ENCODE measurements at regions not wholly inside any gene's neighbourhood (a gene's known extent, or its start where the extent isn't known, plus 50 kb on each side); places are given as distances from the start of the nearest gene placed in this dataset.

- Histone ChIP-seq H3K79me1 (ENCODE audit: low read length) (no peaks in the 10 kb centered on the region), H3K4me3 (ENCODE audit: low read depth, low read length) (no peak overlapping the region), H3K23ac (ENCODE audit: low read length) (no peak overlapping the region), H3K14ac (ENCODE audit: low read length) (no peak overlapping the region), H3K18ac (ENCODE audit: low read length) (no peak overlapping the region), H3K36me3 (ENCODE audit: control insufficient read depth in 1 of 2, insufficient read depth in 2 of 2, low read length in 2 of 2) (no peaks in the 10 kb centered on the region), H2BK12ac (ENCODE audit: low read length) (no peak overlapping the region), H3K79me2 (ENCODE audit: control insufficient read depth, insufficient read depth, low read length, poor library complexity) (no peaks in the 10 kb centered on the region), H2AK5ac (ENCODE audit: low read length) (no peak overlapping the region), H2BK120ac (ENCODE audit: insufficient read depth, low read length, poor library complexity) (no peak overlapping the region), H3K27me3 (ENCODE audit: insufficient read depth, low read length) (no peaks in the 10 kb centered on the region), H4K8ac (ENCODE audit: low read depth, low read length) (no peak overlapping the region), H4K91ac (ENCODE audit: low read depth, low read length) (no peak overlapping the region), H3K9ac (ENCODE audit: low read length) (no peak overlapping the region), H4K12ac (ENCODE audit: low read depth, low read length) (no peak overlapping the region), H2BK5ac (ENCODE audit: low read depth, low read length, poor library complexity) (no peak overlapping the region), H3K9me3 (ENCODE audit: insufficient read depth, low read depth, low read length) (no peaks in the 10 kb centered on the region), H3K4ac (ENCODE audit: low read depth, low read length) (no peak overlapping the region), H3K27ac (ENCODE audit: low read depth, low read length) (no peak overlapping the region), H3K4me1 (ENCODE audit: control insufficient read depth in 1 of 2, insufficient read depth in 2 of 2, low read length in 2 of 2) (no peaks in the 10 kb centered on the region), H3K4me2 (ENCODE audit: low read length) (no peak overlapping the region), H2AFZ (ENCODE audit: insufficient read depth, low read length, poor library complexity) (no peak overlapping the region)
- no peak for DNase-seq
- WGBS (ENCODE audit: extremely low coverage, insufficient coverage, insufficient read length) = no CpG with 5 or more reads among the region's 2 CpGs
Measured at GRCh38 chr1:90784186-90784847, 67.2 kb upstream of the BARHL2 start.

GRCh38 chr1:90783181-90783580 is 66.1 kb upstream of the BARHL2 start:
- Histone ChIP-seq H3K4me2 (ENCODE audit: low read length) (no peak overlapping the region), H3K9me3 (ENCODE audit: insufficient read depth, low read depth, low read length) (no peaks in the 10 kb centered on the region)

GRCh38 chr1:90782046-90782445 is 64.9 kb upstream of the BARHL2 start:
- H2BK5ac ChIP-seq (ENCODE audit: low read depth, low read length, poor library complexity) = no peak overlapping the region
- H3K4ac ChIP-seq (ENCODE audit: low read depth, low read length) = no peak overlapping the region
- no CpG with 5 or more reads among the region's 2 CpGs for WGBS (ENCODE audit: extremely low coverage, insufficient coverage, insufficient read length)

More at GRCh38 chr1:90783181-90783580, 66.1 kb upstream of the BARHL2 start:
- no peak overlapping the region for H4K12ac ChIP-seq (ENCODE audit: low read depth, low read length)
- no peaks in the 10 kb centered on the region for H3K27me3 ChIP-seq (ENCODE audit: insufficient read depth, low read length)
- DNase-seq = no peak
- no peak overlapping the region for H3K23ac ChIP-seq (ENCODE audit: low read length)
- no peak overlapping the region for H3K9ac ChIP-seq (ENCODE audit: low read length)
- H3K14ac ChIP-seq (ENCODE audit: low read length) = no peak overlapping the region
- no peak overlapping the region for H2BK5ac ChIP-seq (ENCODE audit: low read depth, low read length, poor library complexity)
- no peaks in the 10 kb centered on the region for H3K79me2 ChIP-seq (ENCODE audit: control insufficient read depth, insufficient read depth, low read length, poor library complexity)
- H2AFZ ChIP-seq (ENCODE audit: insufficient read depth, low read length, poor library complexity) = no peak overlapping the region
- no peak overlapping the region for H3K4ac ChIP-seq (ENCODE audit: low read depth, low read length)
- H2AK5ac ChIP-seq (ENCODE audit: low read length) = no peak overlapping the region
- no peak overlapping the region for H3K27ac ChIP-seq (ENCODE audit: low read depth, low read length)
- no peak overlapping the region for H2BK12ac ChIP-seq (ENCODE audit: low read length)
- no peak overlapping the region for H2BK120ac ChIP-seq (ENCODE audit: insufficient read depth, low read length, poor library complexity)
- WGBS (ENCODE audit: extremely low coverage, insufficient coverage, insufficient read length) = no CpG with 5 or more reads among the region's 6 CpGs
- H3K4me3 ChIP-seq (ENCODE audit: low read depth, low read length) = no peak overlapping the region
- H3K36me3 ChIP-seq (ENCODE audit: control insufficient read depth in 1 of 2, insufficient read depth in 2 of 2, low read length in 2 of 2) = no peaks in the 10 kb centered on the region
- H3K18ac ChIP-seq (ENCODE audit: low read length) = no peak overlapping the region
- H4K8ac ChIP-seq (ENCODE audit: low read depth, low read length) = no peak overlapping the region
- no peaks in the 10 kb centered on the region for H3K79me1 ChIP-seq (ENCODE audit: low read length)
- peaks cover 0 to 4% of the 10 kb centered on the region in 2 experiments for H3K4me1 ChIP-seq (ENCODE audit: control insufficient read depth in 1 of 2, insufficient read depth in 2 of 2, low read length in 2 of 2)
- no peak overlapping the region for H4K91ac ChIP-seq (ENCODE audit: low read depth, low read length)

GRCh38 chr1:90781534-90781933 is 64.4 kb upstream of the BARHL2 start:
- H3K23ac ChIP-seq (ENCODE audit: low read length) = no peak overlapping the region
- no peak overlapping the region for H3K4ac ChIP-seq (ENCODE audit: low read depth, low read length)
- H4K91ac ChIP-seq (ENCODE audit: low read depth, low read length) = no peak overlapping the region
- H3K9me3 ChIP-seq (ENCODE audit: insufficient read depth, low read depth, low read length) = no peaks in the 10 kb centered on the region
- no peak overlapping the region for H2BK120ac ChIP-seq (ENCODE audit: insufficient read depth, low read length, poor library complexity)
- no peaks in the 10 kb centered on the region for H3K27me3 ChIP-seq (ENCODE audit: insufficient read depth, low read length)
- no peaks in the 10 kb centered on the region for H3K36me3 ChIP-seq (ENCODE audit: control insufficient read depth in 1 of 2, insufficient read depth in 2 of 2, low read length in 2 of 2)
- no peak for DNase-seq
- no peak overlapping the region for H4K8ac ChIP-seq (ENCODE audit: low read depth, low read length)
- no peaks in the 10 kb centered on the region for H3K79me2 ChIP-seq (ENCODE audit: control insufficient read depth, insufficient read depth, low read length, poor library complexity)
- no peak overlapping the region for H3K4me2 ChIP-seq (ENCODE audit: low read length)
- no peak overlapping the region for H2AFZ ChIP-seq (ENCODE audit: insufficient read depth, low read length, poor library complexity)
- no peak overlapping the region for H4K12ac ChIP-seq (ENCODE audit: low read depth, low read length)
- H3K18ac ChIP-seq (ENCODE audit: low read length) = no peak overlapping the region
- H3K9ac ChIP-seq (ENCODE audit: low read length) = no peak overlapping the region
- no peak overlapping the region for H2BK12ac ChIP-seq (ENCODE audit: low read length)
- no peak overlapping the region for H3K14ac ChIP-seq (ENCODE audit: low read length)
- no CpG with 5 or more reads among the region's 6 CpGs for WGBS (ENCODE audit: extremely low coverage, insufficient coverage, insufficient read length)
- H3K4me1 ChIP-seq (ENCODE audit: control insufficient read depth in 1 of 2, insufficient read depth in 2 of 2, low read length in 2 of 2) = peaks cover 3 to 7% of the 10 kb centered on the region in 2 experiments
- H2BK5ac ChIP-seq (ENCODE audit: low read depth, low read length, poor library complexity) = no peak overlapping the region
- H2AK5ac ChIP-seq (ENCODE audit: low read length) = no peak overlapping the region
- no peak overlapping the region for H3K4me3 ChIP-seq (ENCODE audit: low read depth, low read length)
- H3K79me1 ChIP-seq (ENCODE audit: low read length) = no peaks in the 10 kb centered on the region
- H3K27ac ChIP-seq (ENCODE audit: low read depth, low read length) = no peak overlapping the region

More at GRCh38 chr1:90782046-90782445, 64.9 kb upstream of the BARHL2 start:
- no peak overlapping the region for H4K12ac ChIP-seq (ENCODE audit: low read depth, low read length)
- no peaks in the 10 kb centered on the region for H3K36me3 ChIP-seq (ENCODE audit: control insufficient read depth in 1 of 2, insufficient read depth in 2 of 2, low read length in 2 of 2)
- no peaks in the 10 kb centered on the region for H3K79me2 ChIP-seq (ENCODE audit: control insufficient read depth, insufficient read depth, low read length, poor library complexity)
- peaks cover 3 to 7% of the 10 kb centered on the region in 2 experiments for H3K4me1 ChIP-seq (ENCODE audit: control insufficient read depth in 1 of 2, insufficient read depth in 2 of 2, low read length in 2 of 2)
- no peak overlapping the region for H3K4me2 ChIP-seq (ENCODE audit: low read length)
- no peak overlapping the region for H2AFZ ChIP-seq (ENCODE audit: insufficient read depth, low read length, poor library complexity)
- H4K8ac ChIP-seq (ENCODE audit: low read depth, low read length) = no peak overlapping the region
- no peaks in the 10 kb centered on the region for H3K27me3 ChIP-seq (ENCODE audit: insufficient read depth, low read length)
- no peak overlapping the region for H3K18ac ChIP-seq (ENCODE audit: low read length)
- H2BK12ac ChIP-seq (ENCODE audit: low read length) = no peak overlapping the region
- H2BK120ac ChIP-seq (ENCODE audit: insufficient read depth, low read length, poor library complexity) = no peak overlapping the region
- no peaks in the 10 kb centered on the region for H3K79me1 ChIP-seq (ENCODE audit: low read length)
- H3K9me3 ChIP-seq (ENCODE audit: insufficient read depth, low read depth, low read length) = no peaks in the 10 kb centered on the region
- DNase-seq = no peak
- no peak overlapping the region for H3K9ac ChIP-seq (ENCODE audit: low read length)
- no peak overlapping the region for H2AK5ac ChIP-seq (ENCODE audit: low read length)
- H3K23ac ChIP-seq (ENCODE audit: low read length) = no peak overlapping the region
- H3K14ac ChIP-seq (ENCODE audit: low read length) = no peak overlapping the region
- no peak overlapping the region for H3K4me3 ChIP-seq (ENCODE audit: low read depth, low read length)
- no peak overlapping the region for H3K27ac ChIP-seq (ENCODE audit: low read depth, low read length)
- no peak overlapping the region for H4K91ac ChIP-seq (ENCODE audit: low read depth, low read length)

Data from trophoblast cell (in vitro differentiated cells and primary cell).